ENCODE measurements at regions not wholly inside any gene's neighbourhood (a gene's known extent, or its start where the extent isn't known, plus 50 kb on each side); places are given as distances from the start of the nearest gene placed in this dataset.
"Not testable (repeated sequence)": the region's sequence is repeated elsewhere in the genome, so short reads cannot be mapped to it uniquely, and the experiment has no call there.

GRCh38 chr13:66237411-66238062, 992.6 kb downstream of the PCDH9 start:
- in situ Hi-C loops (cut with HindIII; ENCODE audit: low pct_unique_long_range_greater_than_20kb, low sequenced_read_pairs): no loop called here
- peak; percentile 7 for DNase-seq (ENCODE audit: low read depth, low spot score)

GRCh38 chr13:66234159-66234558, 996.0 kb downstream of the PCDH9 start:
- no peak for DNase-seq (ENCODE audit: low read depth, low spot score)
- in situ Hi-C loops (cut with HindIII; ENCODE audit: low pct_unique_long_range_greater_than_20kb, low sequenced_read_pairs): no loop called here

- DNase-seq (ENCODE audit: low read depth, low spot score); in situ Hi-C loops (cut with HindIII; ENCODE audit: low pct_unique_long_range_greater_than_20kb, low sequenced_read_pairs): not testable (repeated sequence)
Measured at GRCh38 chr13:66231958-66232357, 998.2 kb downstream of the PCDH9 start.

- in situ Hi-C loops (cut with HindIII; ENCODE audit: low pct_unique_long_range_greater_than_20kb, low sequenced_read_pairs): no loop called here
- DNase-seq (ENCODE audit: low read depth, low spot score): no peak
Measured at GRCh38 chr13:66225072-66225471, 1005.1 kb downstream of the PCDH9 start.

GRCh38 chr13:66224663-66225062, 1005.5 kb downstream of the PCDH9 start:
- DNase-seq (ENCODE audit: low read depth, low spot score): no peak
- in situ Hi-C loops (cut with HindIII; ENCODE audit: low pct_unique_long_range_greater_than_20kb, low sequenced_read_pairs): no loop called here

GRCh38 chr13:66222926-66223325, 1007.2 kb downstream of the PCDH9 start:
- in situ Hi-C loops (cut with HindIII; ENCODE audit: low pct_unique_long_range_greater_than_20kb, low sequenced_read_pairs): no loop called here
- DNase-seq (ENCODE audit: low read depth, low spot score): no peak

GRCh38 chr13:66222127-66222526, 1008.0 kb downstream of the PCDH9 start:
- in situ Hi-C loops (cut with HindIII; ENCODE audit: low pct_unique_long_range_greater_than_20kb, low sequenced_read_pairs): no loop called here
- DNase-seq (ENCODE audit: low read depth, low spot score): no peak

- DNase-seq (ENCODE audit: low read depth, low spot score): no peak
- in situ Hi-C loops (cut with HindIII; ENCODE audit: low pct_unique_long_range_greater_than_20kb, low sequenced_read_pairs): no loop called here
Measured at GRCh38 chr13:66219506-66219905, 1010.6 kb downstream of the PCDH9 start.

- in situ Hi-C loops (cut with HindIII; ENCODE audit: low pct_unique_long_range_greater_than_20kb, low sequenced_read_pairs): no loop called here
- DNase-seq (ENCODE audit: low read depth, low spot score): no peak
Measured at GRCh38 chr13:66218583-66218982, 1011.6 kb downstream of the PCDH9 start.

- in situ Hi-C loops (cut with HindIII; ENCODE audit: low pct_unique_long_range_greater_than_20kb, low sequenced_read_pairs): no loop called here
- no peak for DNase-seq (ENCODE audit: low read depth, low spot score)
Measured at GRCh38 chr13:66216728-66217127, 1013.4 kb downstream of the PCDH9 start.

- in situ Hi-C loops (cut with HindIII; ENCODE audit: low pct_unique_long_range_greater_than_20kb, low sequenced_read_pairs): no loop called here
- DNase-seq (ENCODE audit: low read depth, low spot score): no peak
Measured at GRCh38 chr13:66214467-66214866, 1015.7 kb downstream of the PCDH9 start.

GRCh38 chr13:66212511-66212910, 1017.6 kb downstream of the PCDH9 start:
- DNase-seq (ENCODE audit: low read depth, low spot score): no peak
- in situ Hi-C loops (cut with HindIII; ENCODE audit: low pct_unique_long_range_greater_than_20kb, low sequenced_read_pairs): no loop called here

GRCh38 chr13:66210677-66211076, 1019.5 kb downstream of the PCDH9 start:
- in situ Hi-C loops (cut with HindIII; ENCODE audit: low pct_unique_long_range_greater_than_20kb, low sequenced_read_pairs): no loop called here
- DNase-seq (ENCODE audit: low read depth, low spot score): no peak

GRCh38 chr13:66208589-66208988, 1021.5 kb downstream of the PCDH9 start:
- in situ Hi-C loops (cut with HindIII; ENCODE audit: low pct_unique_long_range_greater_than_20kb, low sequenced_read_pairs): no loop called here
- no peak for DNase-seq (ENCODE audit: low read depth, low spot score)

- in situ Hi-C loops (cut with HindIII; ENCODE audit: low pct_unique_long_range_greater_than_20kb, low sequenced_read_pairs): no loop called here
Measured at GRCh38 chr13:66207610-66208009, 1022.5 kb downstream of the PCDH9 start.

GRCh38 chr13:66205807-66206206, 1024.3 kb downstream of the PCDH9 start:
- no peak for DNase-seq (ENCODE audit: low read depth, low spot score)
- in situ Hi-C loops (cut with HindIII; ENCODE audit: low pct_unique_long_range_greater_than_20kb, low sequenced_read_pairs): no loop called here

More at GRCh38 chr13:66207610-66208009, 1022.5 kb downstream of the PCDH9 start:
- no peak for DNase-seq (ENCODE audit: low read depth, low spot score)

GRCh38 chr13:66200555-66200954, 1029.6 kb downstream of the PCDH9 start:
- in situ Hi-C loops (cut with HindIII; ENCODE audit: low pct_unique_long_range_greater_than_20kb, low sequenced_read_pairs): no loop called here
- peak; percentile 6 for DNase-seq (ENCODE audit: low read depth, low spot score)

- DNase-seq (ENCODE audit: low read depth, low spot score): no peak
- in situ Hi-C loops (cut with HindIII; ENCODE audit: low pct_unique_long_range_greater_than_20kb, low sequenced_read_pairs): no loop called here
Measured at GRCh38 chr13:66195238-66195637, 1034.9 kb downstream of the PCDH9 start.

GRCh38 chr13:66189986-66190385, 1040.2 kb downstream of the PCDH9 start:
- in situ Hi-C loops (cut with HindIII; ENCODE audit: low pct_unique_long_range_greater_than_20kb, low sequenced_read_pairs): no loop called here
- no peak for DNase-seq (ENCODE audit: low read depth, low spot score)

GRCh38 chr13:66180836-66181235, 1049.3 kb downstream of the PCDH9 start:
- in situ Hi-C loops (cut with HindIII; ENCODE audit: low pct_unique_long_range_greater_than_20kb, low sequenced_read_pairs): no loop called here

More at GRCh38 chr13:66180836-66181235, 1049.3 kb downstream of the PCDH9 start:
- no peak for DNase-seq (ENCODE audit: low read depth, low spot score)

Measured in SK-MEL-5 (cell line).